GM12875 (cell line): ENCODE measurements at regions not wholly inside any gene's neighbourhood (a gene's known extent, or its start where the extent isn't known, plus 50 kb on each side); places are given as distances from the start of the nearest gene placed in this dataset.

Source experiments
- H3K4me3 ChIP-seq: one replicate; pipeline ENCODE4 v1.5.1; 2011; ENCODE audit warnings: low read depth, low read length, control low read depth
- TF ChIP-seq, protein P1 (sequence below): IDR thresholded peaks from 2 replicates; pipeline ENCODE4 v1.5.1; 2011; ENCODE audit warnings: low read depth, mild to moderate bottlenecking, control low read depth, inconsistent platforms, low read length, moderate library complexity, borderline replicate concordance; ENCODE audit not compliant: insufficient read depth

GRCh38 chr1:232893481-232894313 lies 56.7 kb upstream of the NTPCR start:
- TF ChIP-seq, protein P1, sequence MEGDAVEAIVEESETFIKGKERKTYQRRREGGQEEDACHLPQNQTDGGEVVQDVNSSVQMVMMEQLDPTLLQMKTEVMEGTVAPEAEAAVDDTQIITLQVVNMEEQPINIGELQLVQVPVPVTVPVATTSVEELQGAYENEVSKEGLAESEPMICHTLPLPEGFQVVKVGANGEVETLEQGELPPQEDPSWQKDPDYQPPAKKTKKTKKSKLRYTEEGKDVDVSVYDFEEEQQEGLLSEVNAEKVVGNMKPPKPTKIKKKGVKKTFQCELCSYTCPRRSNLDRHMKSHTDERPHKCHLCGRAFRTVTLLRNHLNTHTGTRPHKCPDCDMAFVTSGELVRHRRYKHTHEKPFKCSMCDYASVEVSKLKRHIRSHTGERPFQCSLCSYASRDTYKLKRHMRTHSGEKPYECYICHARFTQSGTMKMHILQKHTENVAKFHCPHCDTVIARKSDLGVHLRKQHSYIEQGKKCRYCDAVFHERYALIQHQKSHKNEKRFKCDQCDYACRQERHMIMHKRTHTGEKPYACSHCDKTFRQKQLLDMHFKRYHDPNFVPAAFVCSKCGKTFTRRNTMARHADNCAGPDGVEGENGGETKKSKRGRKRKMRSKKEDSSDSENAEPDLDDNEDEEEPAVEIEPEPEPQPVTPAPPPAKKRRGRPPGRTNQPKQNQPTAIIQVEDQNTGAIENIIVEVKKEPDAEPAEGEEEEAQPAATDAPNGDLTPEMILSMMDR = no peak
- H3K4me3 ChIP-seq = no peak overlapping the region

DNA sequence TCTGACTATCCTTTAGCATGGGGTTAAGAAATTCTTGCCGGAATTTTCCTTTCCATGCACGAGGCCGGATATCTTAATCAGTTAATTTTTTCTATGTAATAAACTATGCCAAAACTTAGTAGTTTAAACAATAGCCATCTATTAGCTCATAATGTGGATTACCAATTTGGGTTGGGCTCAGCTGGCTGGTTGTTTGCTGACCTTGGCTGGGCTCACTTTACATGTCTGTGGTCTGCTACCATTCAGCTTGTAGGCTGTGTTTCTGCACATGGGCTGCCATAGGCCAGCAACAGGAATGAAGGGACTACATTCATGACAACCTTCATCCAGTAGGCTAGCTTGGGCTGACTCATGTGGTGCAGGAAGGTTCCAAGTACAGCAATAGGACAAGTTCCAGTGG lies 56.0 kb upstream of the NTPCR start:
- H3K4me3 ChIP-seq = no peak overlapping the region
- TF ChIP-seq, protein P1 = no peak

- TF ChIP-seq, protein P1 = no peak
- H3K4me3 ChIP-seq = no peak overlapping the region
Observed at GRCh38 chr1:232897949-232898465, 52.4 kb upstream of the NTPCR start.

GRCh38 chr1:232899268-232899667 lies 51.1 kb upstream of the NTPCR start:
- no peak overlapping the region for H3K4me3 ChIP-seq
- TF ChIP-seq, protein P1 = no peak

- TF ChIP-seq, protein P1 = no peak
- H3K4me3 ChIP-seq = no peak overlapping the region
Observed at GRCh38 chr1:232899839-232900238, 50.6 kb upstream of the NTPCR start.
